ENCODE measurements at regions not wholly inside any gene's neighbourhood (a gene's known extent, or its start where the extent isn't known, plus 50 kb on each side); places are given as distances from the start of the nearest gene placed in this dataset.

- TF ChIP-seq TAF1 (IDR thresholded peaks at IDR 0.05; ENCODE audit: borderline replicate concordance, insufficient read depth, low read length) (no peak), POLR2AphosphoS5 (IDR thresholded peaks at IDR 0.05; ENCODE audit: low read depth, low read length) (no peak), REST (IDR thresholded peaks at IDR 0.05; ENCODE audit: insufficient read depth in 1 of 2, low read depth in 2 of 2, low read length in 2 of 2) (no peak), SIN3A (IDR thresholded peaks at IDR 0.05; ENCODE audit: borderline replicate concordance, insufficient read depth, low read length) (no peak)
These were observed 79.4 kb upstream of the EN2 start for GRCh38 chr7:155378580-155378934.
